ENCODE measurements at regions not wholly inside any gene's neighbourhood (a gene's known extent, or its start where the extent isn't known, plus 50 kb on each side); places are given as distances from the start of the nearest gene placed in this dataset.

GRCh38 chr2:128715360-128715759 is 396.7 kb upstream of the HS6ST1 start:
- no peak for DNase-seq

GRCh38 chr2:128716299-128716721 is 397.6 kb upstream of the HS6ST1 start:
- DNase-seq = no peak

- DNase-seq = no peak
These were observed 399.4 kb upstream of the HS6ST1 start for GRCh38 chr2:128717758-128718710.

GRCh38 chr2:128720080-128721022 is 401.7 kb upstream of the HS6ST1 start:
- DNase-seq = no peak

DNA sequence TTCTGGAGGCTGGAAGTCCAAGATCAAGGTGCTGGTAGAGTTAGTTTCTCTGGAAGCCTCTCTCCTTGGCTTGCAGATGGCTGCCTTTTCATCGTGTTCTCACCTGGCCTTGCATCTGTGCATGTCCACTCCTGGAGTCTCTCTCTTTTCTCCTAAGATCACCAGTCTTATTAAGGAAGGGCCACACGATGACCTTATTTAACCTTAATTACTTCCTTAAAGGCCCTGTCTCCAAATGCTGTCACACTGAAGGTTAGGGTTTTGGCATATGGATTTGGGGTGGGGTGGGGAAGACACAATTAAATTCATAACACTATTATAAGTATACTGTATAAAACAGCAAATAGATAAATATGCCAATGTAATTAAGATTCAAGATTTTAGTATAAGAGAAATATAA is 402.4 kb upstream of the HS6ST1 start:
- no peak for DNase-seq

- DNase-seq = no peak
These were observed 403.8 kb upstream of the HS6ST1 start for GRCh38 chr2:128722489-128722888.

DNA sequence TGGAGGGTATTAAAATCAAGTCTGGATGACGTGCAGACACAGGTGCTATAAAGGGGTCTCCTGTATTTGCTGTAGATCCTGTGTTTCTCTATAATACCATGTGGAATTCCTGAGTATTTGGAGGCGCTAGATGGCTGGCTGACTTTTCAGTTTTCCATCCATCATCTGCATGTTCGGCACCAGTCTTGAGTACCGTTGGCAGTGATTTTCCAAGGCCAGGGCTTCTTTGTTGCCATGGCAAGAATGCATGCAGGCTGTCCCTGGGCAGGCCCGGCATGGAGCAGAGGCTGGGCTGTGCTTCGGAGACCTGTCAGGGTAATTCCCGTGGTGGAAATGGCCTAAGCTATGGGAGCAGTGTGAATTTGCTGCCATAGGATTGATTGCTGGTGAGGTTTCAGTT is 405.9 kb upstream of the HS6ST1 start:
- DNase-seq = no peak

- DNase-seq = no peak
These were observed 406.3 kb upstream of the HS6ST1 start for GRCh38 chr2:128724972-128725371.

GRCh38 chr2:128726236-128726635 is 407.6 kb upstream of the HS6ST1 start:
- no peak for DNase-seq

- DNase-seq = no peak
These were observed 408.2 kb upstream of the HS6ST1 start for GRCh38 chr2:128726911-128727310.

DNA sequence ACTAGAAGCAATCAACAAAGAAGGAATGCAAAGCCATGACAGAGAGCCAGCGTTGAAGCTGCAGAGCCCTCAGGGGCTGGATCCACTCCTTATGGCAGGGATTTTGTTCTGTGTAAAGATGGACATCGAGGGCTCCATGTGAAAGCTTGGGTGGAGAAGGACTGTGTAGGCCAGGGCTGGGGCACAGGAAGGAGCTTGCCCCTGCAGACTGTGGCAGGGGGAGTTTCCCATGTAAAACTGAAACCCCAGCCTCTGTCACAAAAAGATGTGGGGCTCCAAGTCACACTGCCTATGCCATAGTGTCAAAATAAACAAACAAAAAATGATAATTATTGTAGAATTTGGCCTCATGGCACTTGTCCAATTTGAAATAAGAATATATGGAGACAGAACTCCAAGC is 408.7 kb upstream of the HS6ST1 start:
- no peak for DNase-seq

DNA sequence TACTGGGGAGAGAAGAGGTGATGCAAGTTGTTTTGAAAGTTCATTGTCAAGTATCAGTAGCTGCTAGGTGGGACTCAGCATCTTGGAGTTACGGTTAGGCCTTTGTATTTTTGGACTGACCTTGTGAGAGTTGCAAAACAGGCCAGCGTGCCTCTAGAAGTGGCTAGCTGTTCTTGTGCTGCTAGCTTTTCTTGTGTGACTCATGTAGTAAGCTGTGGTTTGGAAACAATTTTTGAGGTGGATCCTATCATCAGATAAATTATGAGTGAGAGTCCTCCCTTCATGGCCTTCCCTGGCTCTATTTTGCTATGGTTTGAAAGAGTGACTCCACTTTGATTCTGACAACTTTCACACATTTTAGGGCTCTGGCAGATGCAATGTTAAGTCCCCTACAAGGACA is 409.2 kb upstream of the HS6ST1 start:
- DNase-seq = no peak

DNA sequence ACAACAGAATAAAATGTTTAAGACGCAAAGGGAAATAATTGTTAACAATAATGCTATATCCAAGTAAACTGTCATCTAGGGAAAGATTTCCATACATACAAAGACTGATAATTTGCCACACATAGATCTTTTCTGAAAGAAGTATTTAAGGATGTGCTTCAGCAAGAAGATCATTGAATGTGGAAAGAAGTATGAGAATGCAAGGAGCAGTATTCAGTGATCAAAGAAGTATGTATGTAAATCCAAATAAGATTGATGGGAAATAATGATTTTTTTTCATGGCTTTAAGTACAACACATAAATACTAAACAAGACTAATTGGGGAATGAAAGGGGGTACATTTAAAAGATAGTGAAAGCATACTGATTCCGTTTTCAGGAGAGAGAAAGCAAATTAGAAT is 410.4 kb upstream of the HS6ST1 start:
- no peak for DNase-seq

GRCh38 chr2:128731994-128732650 is 413.5 kb upstream of the HS6ST1 start:
- DNase-seq = no peak

- DNase-seq = no peak
These were observed 414.3 kb upstream of the HS6ST1 start for GRCh38 chr2:128732976-128733431.

- DNase-seq = no peak
These were observed 414.8 kb upstream of the HS6ST1 start for GRCh38 chr2:128733450-128733849.

- no peak for DNase-seq
These were observed 416.0 kb upstream of the HS6ST1 start for GRCh38 chr2:128734521-128735295.

- no peak for DNase-seq
These were observed 416.8 kb upstream of the HS6ST1 start for GRCh38 chr2:128735296-128735960.

DNA sequence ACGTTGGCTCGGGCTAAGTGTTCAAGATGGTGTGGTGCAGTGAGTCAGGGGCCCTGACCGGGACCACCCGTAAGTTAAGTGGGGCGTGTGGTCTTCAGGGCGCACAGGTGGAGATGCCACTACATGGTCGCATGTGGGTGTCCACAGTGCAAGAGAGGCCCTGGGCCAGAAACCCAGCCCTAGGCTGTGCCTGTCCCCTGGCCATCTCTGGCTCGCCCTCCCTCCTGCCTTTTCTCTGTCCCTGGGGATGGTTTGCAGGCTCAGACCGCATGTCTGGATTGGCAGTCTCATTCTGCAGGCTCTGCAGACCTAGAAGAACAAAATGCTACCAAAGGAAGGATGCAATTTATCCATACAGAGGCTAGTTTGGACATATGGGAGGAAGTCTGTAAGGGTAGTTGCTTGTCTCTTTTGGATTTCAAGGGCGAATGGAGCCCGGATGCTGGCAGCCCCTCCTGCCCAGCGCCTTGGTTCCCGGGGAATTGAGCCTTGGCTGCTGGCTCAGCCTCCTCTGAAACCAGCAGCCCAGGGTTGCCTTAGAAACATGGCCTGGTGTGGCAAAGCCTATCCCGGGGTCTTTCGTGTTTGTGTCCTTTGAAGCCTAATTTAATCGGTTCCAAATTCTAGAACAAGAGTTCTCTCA is 417.5 kb upstream of the HS6ST1 start:
- no peak for DNase-seq

DNA sequence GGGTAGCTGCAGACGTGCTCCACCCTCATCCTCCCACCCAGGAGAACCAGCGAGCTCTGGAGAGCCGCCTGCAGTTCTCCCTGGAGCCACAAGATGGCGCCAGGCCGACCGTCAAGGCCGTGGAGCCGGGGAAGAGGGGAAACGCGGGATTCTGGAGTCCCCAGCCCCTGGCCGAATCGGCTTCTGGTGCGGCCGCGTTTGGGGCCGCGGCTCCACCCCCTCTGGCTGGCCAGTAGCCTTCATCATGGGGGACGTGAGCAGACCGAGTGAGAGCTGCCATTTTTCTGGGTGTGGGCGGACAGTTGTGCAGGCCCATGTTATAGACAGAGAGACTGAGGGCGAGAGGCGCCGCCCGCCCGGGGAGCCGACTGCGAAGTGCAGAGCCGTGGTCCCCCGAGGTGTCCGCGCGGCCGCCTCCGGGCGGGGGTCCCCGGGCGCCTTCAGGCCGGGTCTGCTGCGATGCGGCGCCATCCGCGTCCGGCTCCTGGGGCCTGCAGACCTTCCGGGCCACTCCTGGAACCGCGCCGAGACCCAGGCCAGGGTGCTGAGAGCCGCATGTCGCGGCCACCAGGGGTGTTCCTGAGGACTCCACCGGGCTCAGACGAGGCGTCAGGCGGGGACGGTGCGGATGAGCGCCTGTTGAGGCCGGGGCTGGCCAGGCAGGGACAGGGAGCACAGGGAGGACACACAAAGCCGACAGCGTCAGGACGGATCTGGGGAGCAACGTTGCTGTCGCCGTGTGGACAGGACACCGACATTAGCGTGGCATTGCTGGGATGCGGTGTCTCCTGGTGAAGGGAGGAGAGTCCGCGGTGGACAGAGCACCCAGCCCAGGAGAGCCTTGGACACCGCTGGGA is 418.2 kb upstream of the HS6ST1 start:
- peak; percentile 13 for DNase-seq
